ENCODE measurements at regions not wholly inside any gene's neighbourhood (a gene's known extent, or its start where the extent isn't known, plus 50 kb on each side); places are given as distances from the start of the nearest gene placed in this dataset.

- TF ChIP-seq, protein P1, sequence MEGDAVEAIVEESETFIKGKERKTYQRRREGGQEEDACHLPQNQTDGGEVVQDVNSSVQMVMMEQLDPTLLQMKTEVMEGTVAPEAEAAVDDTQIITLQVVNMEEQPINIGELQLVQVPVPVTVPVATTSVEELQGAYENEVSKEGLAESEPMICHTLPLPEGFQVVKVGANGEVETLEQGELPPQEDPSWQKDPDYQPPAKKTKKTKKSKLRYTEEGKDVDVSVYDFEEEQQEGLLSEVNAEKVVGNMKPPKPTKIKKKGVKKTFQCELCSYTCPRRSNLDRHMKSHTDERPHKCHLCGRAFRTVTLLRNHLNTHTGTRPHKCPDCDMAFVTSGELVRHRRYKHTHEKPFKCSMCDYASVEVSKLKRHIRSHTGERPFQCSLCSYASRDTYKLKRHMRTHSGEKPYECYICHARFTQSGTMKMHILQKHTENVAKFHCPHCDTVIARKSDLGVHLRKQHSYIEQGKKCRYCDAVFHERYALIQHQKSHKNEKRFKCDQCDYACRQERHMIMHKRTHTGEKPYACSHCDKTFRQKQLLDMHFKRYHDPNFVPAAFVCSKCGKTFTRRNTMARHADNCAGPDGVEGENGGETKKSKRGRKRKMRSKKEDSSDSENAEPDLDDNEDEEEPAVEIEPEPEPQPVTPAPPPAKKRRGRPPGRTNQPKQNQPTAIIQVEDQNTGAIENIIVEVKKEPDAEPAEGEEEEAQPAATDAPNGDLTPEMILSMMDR (IDR thresholded peaks at IDR 0.05; ENCODE audit: low read depth, low read length): no peak
Measured at GRCh38 chr5:8865686-8866374, 680.0 kb downstream of the SEMA5A start.

GRCh38 chr5:8868283-8868682 lies 677.6 kb downstream of the SEMA5A start:
- no peak overlapping the region for H3K4me3 ChIP-seq (replicated peaks in 1 of 2; ENCODE audit: low read depth in 2 of 2, low read length in 2 of 2)
- DNase-seq (ENCODE audit: low read depth in 2 of 2): no peak
- TF ChIP-seq, protein P1 (IDR thresholded peaks at IDR 0.05; ENCODE audit: low read depth, low read length): no peak

More at GRCh38 chr5:8865686-8866374, 680.0 kb downstream of the SEMA5A start:
- no peak for DNase-seq (ENCODE audit: low read depth in 2 of 2)
- no peak overlapping the region for H3K4me3 ChIP-seq (replicated peaks in 1 of 2; ENCODE audit: low read depth in 2 of 2, low read length in 2 of 2)

- H3K4me3 ChIP-seq (replicated peaks in 1 of 2; ENCODE audit: low read depth in 2 of 2, low read length in 2 of 2): no peak overlapping the region
- TF ChIP-seq, protein P1 (IDR thresholded peaks at IDR 0.05; ENCODE audit: low read depth, low read length): no peak
- DNase-seq (ENCODE audit: low read depth in 2 of 2): no peak
Measured at GRCh38 chr5:8869932-8870331, 675.9 kb downstream of the SEMA5A start.

DNA sequence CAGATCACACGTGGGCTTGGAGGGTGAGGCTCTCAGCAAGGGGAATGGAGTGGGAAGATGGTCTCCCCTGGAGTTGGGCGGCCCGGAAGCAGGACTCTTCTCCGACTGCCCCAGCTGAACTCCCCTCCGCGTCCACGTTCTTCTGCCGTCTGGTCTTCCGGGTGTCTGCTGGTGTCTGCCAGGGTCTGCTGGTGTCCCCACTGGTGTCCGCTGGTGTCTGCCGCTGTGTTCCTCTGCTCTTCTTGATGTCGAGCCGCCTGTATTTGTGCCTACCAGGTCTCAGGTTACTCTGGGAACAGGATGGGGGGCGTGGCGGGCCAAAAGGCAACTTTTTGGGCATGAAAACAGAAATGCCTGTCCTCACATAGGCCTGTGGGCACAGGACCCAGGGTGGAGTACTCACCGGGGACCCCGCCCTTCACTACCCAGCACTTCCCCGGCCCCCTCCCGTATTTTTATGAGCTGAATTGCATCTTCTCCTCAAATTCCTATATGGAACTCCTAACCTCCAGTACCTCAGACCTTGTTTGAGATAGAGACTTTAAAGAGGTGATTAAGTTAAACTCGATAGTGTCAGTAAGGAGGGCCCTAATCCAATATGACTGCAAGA lies 675.4 kb downstream of the SEMA5A start:
- DNase-seq (ENCODE audit: low read depth in 2 of 2): no peak
- no peak overlapping the region for H3K4me3 ChIP-seq (replicated peaks in 1 of 2; ENCODE audit: low read depth in 2 of 2, low read length in 2 of 2)
- TF ChIP-seq, protein P1 (IDR thresholded peaks at IDR 0.05; ENCODE audit: low read depth, low read length): no peak

- DNase-seq (ENCODE audit: low read depth in 2 of 2): no peak
- TF ChIP-seq, protein P1 (IDR thresholded peaks at IDR 0.05; ENCODE audit: low read depth, low read length): no peak
- no peak overlapping the region for H3K4me3 ChIP-seq (replicated peaks in 1 of 2; ENCODE audit: low read depth in 2 of 2, low read length in 2 of 2)
Measured at GRCh38 chr5:8870959-8871355, 674.9 kb downstream of the SEMA5A start.

- DNase-seq (ENCODE audit: low read depth in 2 of 2): no peak
- TF ChIP-seq, protein P1 (IDR thresholded peaks at IDR 0.05; ENCODE audit: low read depth, low read length): no peak
- no peak overlapping the region for H3K4me3 ChIP-seq (replicated peaks in 1 of 2; ENCODE audit: low read depth in 2 of 2, low read length in 2 of 2)
Measured at GRCh38 chr5:8871446-8871845, 674.4 kb downstream of the SEMA5A start.

All from cardiac fibroblast (primary cell).